CD14-positive monocyte (primary cell): ENCODE measurements at regions not wholly inside any gene's neighbourhood (a gene's known extent, or its start where the extent isn't known, plus 50 kb on each side); places are given as distances from the start of the nearest gene placed in this dataset.

ENCODE experiments used
- DNase-seq, 3 donors: peaks; one replicate each; pipeline ENCODE4 v3.0.0-alpha.2; 2011 to 2022
- H2AFZ ChIP-seq: 2 replicates; pipeline ENCODE4 v1.6.0; 2012; ENCODE audit warnings: mild to moderate bottlenecking, low read depth, low read length, inconsistent platforms; ENCODE audit not compliant: insufficient read depth, poor library complexity, severe bottlenecking
- H3K27ac ChIP-seq, 2 donors: 1 replicate in 1 of 2; 2 replicates in 1 of 2; pipeline ENCODE4 v1.5.1; 2012 to 2013; ENCODE audit warnings: low read length in 2 of 2, control low read depth in 1 of 2, inconsistent platforms in 1 of 2, low read depth in 1 of 2, mild to moderate bottlenecking in 1 of 2
- H3K27me3 ChIP-seq, 2 donors: one replicate each; pipeline versions ENCODE4 v1.6.0 to v1.6.1; 2011 to 2013; ENCODE audit warnings: low read length in 2 of 2; ENCODE audit not compliant: control insufficient read depth in 2 of 2, insufficient read depth in 2 of 2
- H3K36me3 ChIP-seq, 2 donors: replicated peaks in 1 of 2; 1 replicate in 1 of 2; 2 replicates in 1 of 2; pipeline versions ENCODE4 v1.5.1 to v1.6.1; 2012 to 2013; ENCODE audit warnings: low read length in 2 of 2, control low read depth in 1 of 2, inconsistent platforms in 1 of 2, mild to moderate bottlenecking in 1 of 2; ENCODE audit not compliant: insufficient read depth in 2 of 2, control insufficient read depth in 1 of 2
- H3K4me1 ChIP-seq, 2 donors: 1 replicate in 1 of 2; 2 replicates in 1 of 2; pipeline versions ENCODE4 v1.5.1 to v1.6.1; 2012 to 2013; ENCODE audit warnings: low read length in 2 of 2, control low read depth in 1 of 2, inconsistent platforms in 1 of 2, mild to moderate bottlenecking in 1 of 2, moderate library complexity in 1 of 2; ENCODE audit not compliant: insufficient read depth in 2 of 2, control insufficient read depth in 1 of 2
- H3K4me2 ChIP-seq: replicated peaks from 2 replicates; pipeline ENCODE3; 2012; ENCODE audit warnings: low read length, moderate library complexity, mild to moderate bottlenecking; ENCODE audit not compliant: poor library complexity, severe bottlenecking; ENCODE audit errors: extremely low read depth
- H3K4me3 ChIP-seq, 3 experiments: fragments of 200-600 bp in 1 of 3; sonication (generic) in 1 of 3; replicated peaks in 1 of 3; 1 replicate in 2 of 3; 2 replicates in 1 of 3; pipeline ENCODE4 v1.5.1; 2011 to 2013; ENCODE audit warnings: low read length in 3 of 3, mild to moderate bottlenecking in 3 of 3, control low read depth in 2 of 3, low read depth in 2 of 3, inconsistent platforms in 1 of 3, moderate library complexity in 1 of 3
- H3K79me2 ChIP-seq: 2 replicates; pipeline ENCODE4 v1.6.0; 2012; ENCODE audit warnings: mild to moderate bottlenecking, control low read depth, inconsistent platforms, low read length, moderate library complexity; ENCODE audit not compliant: insufficient read depth
- H3K9ac ChIP-seq: 2 replicates; pipeline ENCODE4 v1.6.0; 2017; ENCODE audit warnings: low read length, mild to moderate bottlenecking; ENCODE audit not compliant: insufficient read depth, poor library complexity, severe bottlenecking
- H3K9me3 ChIP-seq, 2 donors: replicated peaks in 1 of 2; 1 replicate in 1 of 2; 2 replicates in 1 of 2; pipeline versions ENCODE4 v1.5.1 to v1.6.1; 2012 to 2013; ENCODE audit warnings: low read length in 2 of 2, control low read depth in 1 of 2; ENCODE audit not compliant: control insufficient read depth in 1 of 2, insufficient read depth in 1 of 2
- H4K20me1 ChIP-seq: 2 replicates; pipeline ENCODE4 v1.6.0; 2012; ENCODE audit warnings: mild to moderate bottlenecking, low read length, control low read depth, moderate library complexity; ENCODE audit not compliant: insufficient read depth
- H3K27ac Mint-ChIP-seq, 7 donors: one replicate each; pipeline ENCODE4 v1.8.0; 2020; ENCODE audit warnings: mild to moderate bottlenecking in 7 of 7, mixed read lengths in 7 of 7, moderate library complexity in 6 of 7, inconsistent platforms in 2 of 7
- H3K27me3 Mint-ChIP-seq, 3 donors: one replicate each; pipeline ENCODE4 v1.8.0; 2021 to 2022; ENCODE audit warnings: low read depth in 3 of 3, mild to moderate bottlenecking in 3 of 3, mixed read lengths in 3 of 3, moderate library complexity in 3 of 3, inconsistent platforms in 1 of 3
- H3K36me3 Mint-ChIP-seq, 2 donors: one replicate each; pipeline ENCODE4 v1.8.0; 2020; ENCODE audit warnings: mixed read lengths in 2 of 2, inconsistent platforms in 1 of 2, mild to moderate bottlenecking in 1 of 2
- H3K4me1 Mint-ChIP-seq: one replicate; pipeline ENCODE4 v1.8.0; 2020; ENCODE audit warnings: mild to moderate bottlenecking, mixed read lengths
- H3K4me3 Mint-ChIP-seq, 2 donors: one replicate each; pipeline ENCODE4 v1.8.0; 2020; ENCODE audit warnings: mild to moderate bottlenecking in 2 of 2, mixed read lengths in 2 of 2, moderate library complexity in 1 of 2
- H3K9me3 Mint-ChIP-seq, 7 donors: one replicate each; pipeline ENCODE4 v1.8.0; 2020 to 2022; ENCODE audit warnings: mixed read lengths in 7 of 7, mild to moderate bottlenecking in 6 of 7, moderate library complexity in 6 of 7, inconsistent platforms in 2 of 7
- CTCF ChIP-seq: fragments of 200-600 bp; IDR thresholded peaks from one replicate; pipeline ENCODE4 v1.8.0; 2022; ENCODE audit warnings: antibody characterized with exemption, mild to moderate bottlenecking
- WGBS: methylation state at CpG from one replicate; pipeline ENCODE4 v1.1.5; 2013; ENCODE audit warnings: missing lambda C conversion rate; ENCODE audit not compliant: insufficient coverage; 5-methylcytosine and 5-hydroxymethylcytosine counted together
- intact Hi-C, 2 donors: fragments of 100-400 bp; cut with micrococcal nuclease; formaldehyde crosslinking; loops; one replicate each; pipeline versions ENCODE4 v1.15.0 to v1.15.1; 2023

- no peak overlapping the region for H3K4me3 Mint-ChIP-seq
- Histone ChIP-seq H4K20me1 (no peaks in the 10 kb centered on the region), H3K9me3 (no peaks in the 10 kb centered on the region), H3K36me3 (no peaks in the 10 kb centered on the region), H3K4me2 (no peak overlapping the region), H3K4me3 (no peak overlapping the region), H3K27me3 (no peaks in the 10 kb centered on the region), H3K79me2 (no peaks in the 10 kb centered on the region), H3K27ac (no peak overlapping the region), H3K4me1 (no peaks in the 10 kb centered on the region), H2AFZ (no peak overlapping the region), H3K9ac (no peak overlapping the region)
- no peaks in the 10 kb centered on the region for H3K4me1 Mint-ChIP-seq
- H3K9me3 Mint-ChIP-seq = peaks cover 0 to 3% (median 0%) of the 10 kb centered on the region in 7 donors
- no peaks in the 10 kb centered on the region for H3K36me3 Mint-ChIP-seq
- no peak for DNase-seq
- TF ChIP-seq CTCF = no peak
- intact Hi-C loops = no loop called here
- peaks cover 1 to 4% (median 2%) of the 10 kb centered on the region in 3 donors for H3K27me3 Mint-ChIP-seq
- WGBS = 92% methylated on average over 4 of the region's 5 CpGs
- H3K27ac Mint-ChIP-seq = no peak overlapping the region
Observed at GRCh38 chr12:124080649-124081048, 107.6 kb downstream of the ZNF664 start.

GRCh38 chr12:124082012-124082411 is 109.0 kb downstream of the ZNF664 start:
- no peaks in the 10 kb centered on the region for H3K9me3 ChIP-seq
- WGBS = 86% methylated on average over 5 of the region's 10 CpGs
- no peaks in the 10 kb centered on the region for H3K36me3 Mint-ChIP-seq

More at GRCh38 chr12:124082012-124082411, 109.0 kb downstream of the ZNF664 start:
- H3K9ac ChIP-seq = no peak overlapping the region
- H3K9me3 Mint-ChIP-seq = peaks cover 0 to 3% (median 0%) of the 10 kb centered on the region in 7 donors
- intact Hi-C loops = no loop called here
- no peak for TF ChIP-seq CTCF
- no peaks in the 10 kb centered on the region for H4K20me1 ChIP-seq
- H3K27ac ChIP-seq = no peak overlapping the region
- no peaks in the 10 kb centered on the region for H3K27me3 ChIP-seq
- H2AFZ ChIP-seq = no peak overlapping the region
- H3K4me2 ChIP-seq = no peak overlapping the region
- H3K4me1 Mint-ChIP-seq = no peaks in the 10 kb centered on the region
- H3K4me3 Mint-ChIP-seq = no peak overlapping the region
- H3K36me3 ChIP-seq = no peaks in the 10 kb centered on the region
- H3K79me2 ChIP-seq = no peaks in the 10 kb centered on the region
- no peak overlapping the region for H3K27ac Mint-ChIP-seq
- H3K4me1 ChIP-seq = no peaks in the 10 kb centered on the region
- DNase-seq = no peak
- peaks cover under 1 to 9% (median 4%) of the 10 kb centered on the region in 3 donors for H3K27me3 Mint-ChIP-seq
- H3K4me3 ChIP-seq = no peak overlapping the region
